GM21825 (cell line): ENCODE measurements at regions not wholly inside any gene's neighbourhood (a gene's known extent, or its start where the extent isn't known, plus 50 kb on each side); places are given as distances from the start of the nearest gene placed in this dataset.
"Not testable (repeated sequence)": the region's sequence is repeated elsewhere in the genome, so short reads cannot be mapped to it uniquely, and the experiment has no call there.

Source experiments
- ATAC-seq: cut with Tn5 transposase; IDR thresholded peaks from one replicate; pipeline ENCODE4 v1.9.1; 2021; ENCODE audit warnings: mild to moderate bottlenecking, moderate library complexity; ENCODE audit not compliant: unreplicated experiment

DNA sequence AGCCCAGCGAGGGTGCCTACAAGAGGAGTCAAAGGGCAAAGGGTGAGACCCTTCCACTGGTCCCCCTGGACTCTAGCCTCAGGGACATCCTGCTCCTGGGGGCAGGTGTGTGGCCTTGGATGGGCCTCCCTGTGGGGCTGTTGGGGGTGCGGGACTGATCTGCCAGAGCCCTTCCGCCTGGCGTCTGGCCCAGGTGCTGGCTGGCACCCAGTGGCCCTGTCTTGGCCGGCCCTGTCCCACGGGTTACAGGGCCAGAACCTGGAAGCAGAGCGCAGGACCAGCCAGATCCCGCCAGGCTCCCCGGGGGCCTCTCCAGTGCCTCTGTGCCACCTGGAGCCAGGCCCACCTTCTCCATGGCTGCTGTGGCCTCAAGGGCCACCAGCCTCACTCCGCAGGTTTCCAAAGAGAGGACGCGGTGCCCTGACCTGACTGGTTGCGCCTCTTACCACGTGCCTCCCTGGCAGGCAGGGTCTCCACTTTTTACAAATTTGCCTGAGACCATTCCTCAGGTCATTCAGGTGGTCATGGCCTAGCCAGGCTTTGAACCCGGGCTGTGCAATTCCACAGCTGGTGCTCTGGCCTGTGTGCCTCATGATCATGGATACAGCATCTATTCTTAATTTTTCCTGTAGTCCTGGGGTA lies 444.8 kb downstream of the SPATA31D1 start:
- not testable (repeated sequence) for ATAC-seq

DNA sequence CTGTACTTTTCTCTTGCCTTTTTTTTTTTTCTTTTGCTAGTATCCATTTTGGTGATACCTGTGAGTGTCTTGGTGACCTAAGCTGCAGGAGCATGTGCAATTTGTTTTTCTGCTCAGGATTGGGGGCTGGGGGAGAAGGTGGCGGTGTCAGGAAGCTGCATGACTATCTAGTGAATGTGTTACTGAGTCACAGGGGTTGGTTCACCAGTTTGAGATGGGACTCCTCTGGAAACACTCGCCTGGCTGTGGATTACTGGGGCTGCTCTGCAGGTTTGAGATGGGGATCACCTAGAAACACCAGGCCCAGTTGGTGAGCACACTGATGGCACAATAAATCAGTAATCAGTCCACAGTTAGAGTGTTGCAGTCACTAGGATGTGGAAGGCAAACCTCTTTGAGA lies 447.9 kb downstream of the SPATA31D1 start:
- ATAC-seq = no peak

DNA sequence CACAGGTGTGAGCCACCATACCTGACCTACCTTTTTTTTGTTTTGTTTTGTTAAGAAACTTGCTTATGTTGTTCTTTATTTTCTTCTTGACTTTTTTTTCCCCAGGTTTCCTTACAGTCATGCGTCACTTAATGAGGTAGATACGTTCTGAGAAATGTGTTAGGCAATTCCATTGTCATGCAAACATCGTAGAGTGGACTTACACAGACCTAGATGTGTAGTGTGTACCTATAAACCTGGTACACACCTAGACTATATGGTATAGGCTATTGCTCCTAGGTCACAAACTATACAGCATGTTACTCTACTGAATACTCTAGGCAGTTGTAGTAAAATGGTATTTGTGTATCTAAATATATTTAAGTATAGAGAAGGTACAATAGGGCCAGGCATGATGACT lies 448.6 kb downstream of the SPATA31D1 start:
- ATAC-seq = not testable (repeated sequence)

DNA sequence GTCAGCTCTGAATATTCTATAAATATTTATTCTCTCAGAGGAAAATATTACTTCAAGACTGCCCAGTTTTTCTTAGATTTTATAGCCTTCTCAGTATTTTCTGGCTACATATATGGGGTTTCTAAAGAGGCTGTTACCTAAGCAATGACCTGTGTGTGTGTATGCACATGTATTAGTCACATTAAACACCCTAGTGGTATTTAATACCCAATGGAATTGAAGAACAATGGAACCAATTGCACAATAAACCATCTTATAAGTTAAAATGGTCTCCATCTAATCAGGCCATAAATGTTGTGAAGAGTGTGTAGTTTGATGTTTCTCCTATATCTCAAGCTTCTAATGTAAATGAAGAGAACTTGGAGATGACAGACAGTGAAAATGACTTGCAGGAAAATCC lies 450.0 kb downstream of the SPATA31D1 start:
- no peak for ATAC-seq

DNA sequence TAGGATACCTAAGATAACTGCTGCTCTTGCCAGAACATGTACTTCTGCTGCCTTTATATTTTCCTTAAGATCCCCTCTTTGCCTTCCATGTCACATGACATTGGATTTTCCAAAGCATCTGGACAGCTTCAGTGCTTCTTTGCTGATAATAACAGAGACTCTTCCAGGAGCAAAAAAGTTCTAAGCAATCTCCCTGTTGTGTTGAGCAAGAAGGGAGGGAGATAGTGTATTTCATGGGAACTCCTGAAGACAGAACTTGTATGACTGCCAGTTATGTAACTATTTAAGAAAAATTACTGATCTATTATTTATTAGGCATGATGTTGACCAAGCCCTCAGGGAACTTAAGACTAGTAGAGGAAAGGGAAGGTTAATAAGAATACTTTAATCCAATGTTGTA lies 454.7 kb downstream of the SPATA31D1 start:
- no peak for ATAC-seq

DNA sequence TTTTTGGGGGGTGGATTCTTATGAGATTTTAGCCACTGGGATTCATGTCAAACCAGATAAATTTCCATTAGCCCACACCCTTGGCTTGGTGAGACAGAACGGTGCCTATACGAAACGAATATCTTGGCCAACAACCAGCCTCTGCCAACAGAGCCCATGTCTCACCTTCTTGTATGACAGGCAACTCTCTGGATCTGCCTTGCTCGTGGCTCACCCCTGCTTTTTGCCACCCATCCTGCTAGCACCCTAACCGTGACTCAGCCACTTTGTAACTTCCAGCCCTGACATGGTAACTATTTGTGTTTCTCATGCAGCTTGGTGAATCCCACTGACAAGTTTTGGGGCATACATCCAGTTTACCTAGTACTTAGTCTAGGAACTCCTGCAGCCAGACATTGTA lies 457.0 kb downstream of the SPATA31D1 start:
- ATAC-seq = no peak

DNA sequence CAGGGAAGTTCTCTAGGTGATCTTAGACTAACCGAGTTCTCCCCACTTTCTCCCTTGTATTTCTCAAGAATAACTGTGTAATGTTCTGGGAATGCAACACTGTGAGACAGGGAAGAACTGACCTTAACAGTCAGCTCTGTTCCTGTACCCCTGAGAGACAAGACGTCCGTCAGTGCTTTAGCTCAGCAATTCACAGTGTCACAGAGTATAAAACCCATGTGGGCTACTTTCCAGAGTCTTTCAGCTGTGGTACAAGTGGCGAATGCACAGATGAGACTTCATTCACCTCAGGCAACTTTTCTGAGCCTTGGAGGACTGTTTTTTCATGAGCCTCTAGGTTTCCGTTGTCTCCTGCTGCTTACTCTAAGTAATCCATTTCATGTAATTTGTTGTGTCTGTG lies 458.8 kb downstream of the SPATA31D1 start:
- ATAC-seq = no peak

DNA sequence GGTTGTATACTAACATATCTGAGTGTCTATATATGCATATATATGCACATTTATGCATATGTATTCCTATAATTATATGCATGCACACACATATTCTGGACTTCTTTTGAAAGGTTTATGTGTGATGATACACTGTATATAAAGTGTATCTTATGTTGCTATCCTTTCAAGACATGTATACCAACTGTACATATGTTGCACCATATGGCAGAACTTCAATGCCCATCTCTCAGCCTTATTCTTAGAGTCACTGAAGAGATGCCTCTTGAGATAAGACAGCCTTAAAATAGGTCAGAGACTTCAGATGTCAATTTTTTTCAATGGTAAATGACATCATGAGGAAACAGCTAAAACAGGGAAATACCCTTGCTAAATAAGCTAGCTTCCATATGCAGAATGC lies 461.4 kb downstream of the SPATA31D1 start:
- no peak for ATAC-seq

DNA sequence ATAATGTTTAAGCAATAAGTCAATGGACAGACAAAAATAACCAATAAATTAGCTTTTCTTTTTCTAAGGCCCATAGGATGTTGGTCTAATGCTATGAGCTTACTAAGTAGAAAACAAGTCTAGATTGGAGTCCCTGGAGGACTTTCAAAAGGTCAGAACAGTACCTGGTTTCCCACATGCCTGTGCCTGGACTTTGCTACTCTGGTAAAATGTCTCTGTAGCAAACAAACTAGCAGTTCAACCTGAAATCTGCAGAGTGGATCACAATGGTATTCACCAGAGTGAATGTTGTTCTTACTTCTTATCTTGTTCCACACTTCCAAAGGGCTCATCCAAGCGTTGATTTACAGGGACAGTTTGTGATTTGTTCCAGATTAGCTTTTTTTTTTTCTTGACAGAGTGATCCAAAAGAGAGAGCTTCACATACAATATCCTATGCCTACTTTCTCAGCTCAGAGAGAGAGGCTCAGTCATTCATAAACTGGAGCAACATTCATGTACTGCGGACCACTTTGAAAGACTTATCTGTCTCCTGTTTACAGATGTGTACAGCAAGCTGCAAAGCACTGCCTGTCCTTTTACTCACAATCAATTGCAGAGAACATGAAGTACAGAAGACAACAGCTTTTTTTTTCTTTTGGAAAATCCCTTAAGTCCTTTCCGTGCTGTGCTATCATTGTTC lies 466.1 kb downstream of the SPATA31D1 start:
- ATAC-seq = no peak

DNA sequence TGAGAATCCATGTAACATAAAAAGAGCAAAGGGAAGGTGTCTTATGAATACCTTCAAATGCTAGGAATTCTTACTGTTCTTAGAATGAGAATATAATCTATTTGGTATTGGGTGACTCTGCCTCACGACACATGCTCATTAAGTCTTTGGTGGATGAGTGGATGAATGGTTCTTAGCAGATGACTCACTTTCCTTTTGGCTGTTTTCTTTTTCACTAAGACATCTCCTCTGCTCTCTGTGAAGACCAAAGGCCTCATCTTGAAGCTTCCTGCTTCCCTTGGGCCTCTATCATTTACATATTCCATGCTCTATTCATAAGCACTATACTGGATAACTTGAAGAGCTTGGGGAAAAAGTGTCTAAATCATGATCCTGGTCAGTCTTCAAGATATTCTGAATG lies 468.1 kb downstream of the SPATA31D1 start:
- ATAC-seq = no peak

DNA sequence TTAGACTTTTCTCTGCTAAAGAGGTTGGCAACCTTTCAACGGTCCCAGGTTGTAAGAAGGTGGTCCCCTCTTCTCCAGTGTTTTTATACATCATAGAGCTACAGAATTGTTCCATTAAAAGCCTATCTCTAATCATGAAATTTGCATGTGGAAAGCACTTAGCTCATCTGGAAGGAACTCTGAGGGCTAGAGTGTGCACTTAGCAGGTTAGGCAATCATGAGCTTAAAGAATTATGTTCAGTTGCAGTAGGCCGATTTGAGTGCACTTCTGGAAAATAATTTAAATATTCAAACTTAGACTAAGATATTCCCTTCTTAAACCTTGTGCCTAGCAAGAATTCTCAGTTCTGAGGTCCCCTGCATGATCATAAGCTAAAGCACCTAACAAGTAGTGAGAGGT lies 468.7 kb downstream of the SPATA31D1 start:
- no peak for ATAC-seq

DNA sequence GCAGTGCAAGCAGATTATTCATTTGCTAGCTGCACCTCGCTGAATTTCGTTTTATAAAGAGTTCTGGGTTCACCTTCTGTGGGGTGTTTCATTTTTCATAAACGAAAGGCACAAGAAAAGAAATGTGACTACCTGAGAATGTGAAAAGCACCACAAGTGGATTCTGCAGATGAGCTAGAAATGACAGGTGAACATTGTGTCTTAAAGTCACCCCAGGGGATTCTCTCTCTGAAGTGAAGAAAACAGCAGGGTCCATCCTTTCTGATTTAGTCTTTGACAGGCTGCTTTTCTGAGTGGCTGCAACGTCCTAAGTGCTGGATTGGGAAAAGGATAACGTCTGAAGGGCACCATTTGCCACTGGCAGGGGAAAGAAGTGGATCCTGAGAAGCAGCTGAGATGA lies 469.3 kb downstream of the SPATA31D1 start:
- ATAC-seq = no peak

DNA sequence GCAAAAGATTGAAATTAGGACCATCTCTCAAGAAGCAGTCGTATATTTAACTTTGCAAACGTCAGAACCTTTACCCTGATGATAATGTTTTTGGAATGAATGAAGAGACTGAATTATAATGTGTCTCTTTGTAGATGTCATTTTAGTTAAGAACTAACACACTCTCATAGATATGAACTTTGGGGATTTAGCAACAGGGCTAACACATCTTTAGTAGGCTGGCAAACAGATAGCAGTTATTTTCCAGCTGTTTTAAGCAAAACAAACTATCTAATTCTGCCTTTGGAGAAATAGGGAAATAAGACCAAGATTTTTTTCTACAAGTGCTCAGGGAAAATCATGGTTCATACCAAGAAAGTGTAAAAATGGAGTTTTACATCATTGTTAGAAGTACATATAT lies 469.7 kb downstream of the SPATA31D1 start:
- ATAC-seq = no peak

DNA sequence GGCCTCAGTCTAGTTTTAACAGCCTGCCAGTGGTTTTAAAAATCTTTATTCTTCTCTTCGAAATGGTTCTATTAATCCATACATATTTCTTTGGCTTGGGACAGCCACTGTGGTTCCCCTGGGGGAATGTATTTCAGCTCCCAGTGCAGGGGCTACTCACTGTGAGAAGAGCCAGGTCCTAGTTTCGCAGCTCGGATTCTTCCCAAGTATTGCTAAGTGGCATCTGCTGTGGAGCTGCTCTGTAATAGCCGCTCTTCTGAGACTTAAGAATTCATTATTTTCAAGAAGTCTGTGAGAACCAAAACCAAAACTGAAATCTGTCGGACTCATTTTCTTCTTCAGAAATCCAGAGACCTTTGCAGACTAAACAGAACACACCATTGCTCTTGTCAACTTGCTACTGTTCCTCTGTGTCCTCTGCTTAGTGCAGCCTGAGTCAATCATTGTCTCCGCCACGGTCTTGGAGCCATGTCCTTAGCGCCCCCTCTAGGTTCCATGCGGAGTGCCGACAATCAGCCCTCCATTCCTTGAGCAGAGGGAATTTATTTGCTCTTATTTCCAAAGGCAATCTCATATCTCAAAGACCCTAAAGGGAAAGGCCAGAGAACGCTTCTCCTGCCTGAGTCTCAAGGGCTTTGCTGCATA lies 478.2 kb downstream of the SPATA31D1 start:
- ATAC-seq = no peak

DNA sequence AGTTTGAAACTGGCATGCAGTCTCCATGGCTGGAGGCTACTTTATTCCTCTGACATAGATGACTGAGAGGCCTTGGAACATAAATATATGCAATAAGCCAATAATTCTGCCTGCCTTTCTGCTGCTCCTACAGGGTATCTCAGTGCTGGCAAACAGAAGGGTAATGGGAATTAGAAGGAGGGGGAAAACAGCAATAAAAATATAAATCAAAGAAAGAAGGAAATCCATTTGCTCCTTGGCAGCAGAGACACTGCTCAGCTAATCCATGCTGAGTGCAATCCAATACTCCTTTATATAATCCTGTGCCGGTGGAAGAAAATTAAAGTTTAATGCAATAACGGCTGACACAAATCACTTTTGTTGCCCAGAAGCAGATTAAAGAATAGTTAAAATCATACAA lies 478.9 kb downstream of the SPATA31D1 start:
- ATAC-seq = no peak

DNA sequence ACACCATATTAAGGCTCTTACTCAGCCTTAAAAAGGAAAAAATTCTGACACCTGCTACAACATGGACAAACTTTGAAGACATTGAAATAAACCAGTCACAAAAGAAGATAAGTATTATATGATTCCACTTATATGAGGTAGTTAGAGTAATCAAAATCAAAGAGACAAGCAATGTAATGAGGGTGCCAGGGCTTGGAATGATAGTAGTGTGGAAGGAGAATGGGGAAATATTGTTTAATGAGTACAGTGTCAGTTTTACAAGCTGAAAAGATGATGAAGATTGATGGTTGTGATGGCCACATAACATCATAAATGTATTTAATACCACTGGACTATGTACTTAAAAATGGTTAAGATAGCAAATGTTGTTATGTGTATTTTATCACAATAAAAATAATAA lies 485.7 kb downstream of the SPATA31D1 start:
- ATAC-seq = no peak

DNA sequence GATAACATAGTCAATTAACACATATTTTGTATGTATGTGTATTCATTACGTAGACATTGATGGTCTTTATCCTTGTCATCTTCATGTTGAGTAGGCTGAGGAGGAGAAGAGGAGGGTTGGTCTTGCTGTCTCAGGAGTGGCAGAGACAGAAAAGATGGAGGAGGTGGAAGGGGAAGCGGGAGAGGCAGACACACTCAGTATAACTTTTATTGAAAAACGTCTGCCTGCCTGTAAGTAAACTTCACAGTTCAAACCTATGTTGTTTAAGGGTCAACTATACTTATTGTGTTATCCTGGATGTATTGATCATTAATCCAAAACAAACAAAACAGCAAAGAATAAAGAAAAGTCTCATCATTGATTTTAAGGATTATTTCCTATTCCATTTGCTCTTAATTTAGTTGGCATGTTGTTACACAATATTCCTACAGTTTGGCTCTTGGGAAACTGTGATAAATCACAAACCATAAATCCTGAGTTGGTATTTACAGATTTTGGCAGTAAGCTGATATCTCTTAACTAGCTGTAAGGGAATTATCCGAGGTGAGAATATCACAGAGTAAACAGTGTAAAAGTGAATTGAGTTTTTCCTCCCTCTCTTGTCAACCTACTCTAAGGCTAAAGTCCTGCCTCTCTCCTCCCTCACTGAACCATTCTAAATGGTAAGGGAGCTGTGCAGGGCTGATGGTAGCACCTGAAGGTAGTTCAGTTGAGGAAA lies 487.2 kb downstream of the SPATA31D1 start:
- ATAC-seq = no peak

DNA sequence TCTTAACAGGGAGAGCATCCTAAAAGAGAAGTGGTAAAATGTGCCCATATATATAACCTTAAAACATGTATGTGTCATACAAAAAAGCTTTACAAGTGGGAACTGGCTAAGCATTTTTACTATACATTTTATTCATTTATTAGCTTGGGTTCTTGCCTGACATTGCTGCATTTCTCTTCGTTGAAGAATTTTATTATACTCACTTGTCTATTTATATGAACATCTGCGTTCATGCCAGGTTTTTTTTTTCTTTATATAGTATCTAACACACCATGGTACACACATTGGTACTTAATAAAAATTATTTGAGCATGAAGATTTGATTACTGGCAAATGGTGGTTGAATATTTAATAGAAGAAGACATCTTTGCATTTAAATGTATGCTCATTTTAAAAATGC lies 492.3 kb downstream of the SPATA31D1 start:
- no peak for ATAC-seq

DNA sequence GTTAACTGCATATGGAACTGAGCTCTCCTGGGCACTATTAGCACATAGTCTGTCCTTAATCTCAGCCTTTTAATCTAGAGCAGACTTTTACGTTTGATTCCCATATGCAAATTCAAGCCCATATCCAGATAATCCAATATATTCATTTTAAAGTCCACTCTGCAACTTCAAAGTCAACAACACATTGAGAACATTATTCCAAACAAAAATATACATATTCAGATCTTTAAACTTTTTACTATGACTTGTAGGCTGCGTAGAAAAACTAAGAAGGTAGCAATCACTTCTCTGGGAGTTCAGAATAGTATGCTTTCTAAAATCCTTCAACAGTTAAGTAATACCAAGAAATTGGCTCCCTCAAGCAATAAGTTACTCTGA lies 499.4 kb downstream of the SPATA31D1 start:
- no peak for ATAC-seq

DNA sequence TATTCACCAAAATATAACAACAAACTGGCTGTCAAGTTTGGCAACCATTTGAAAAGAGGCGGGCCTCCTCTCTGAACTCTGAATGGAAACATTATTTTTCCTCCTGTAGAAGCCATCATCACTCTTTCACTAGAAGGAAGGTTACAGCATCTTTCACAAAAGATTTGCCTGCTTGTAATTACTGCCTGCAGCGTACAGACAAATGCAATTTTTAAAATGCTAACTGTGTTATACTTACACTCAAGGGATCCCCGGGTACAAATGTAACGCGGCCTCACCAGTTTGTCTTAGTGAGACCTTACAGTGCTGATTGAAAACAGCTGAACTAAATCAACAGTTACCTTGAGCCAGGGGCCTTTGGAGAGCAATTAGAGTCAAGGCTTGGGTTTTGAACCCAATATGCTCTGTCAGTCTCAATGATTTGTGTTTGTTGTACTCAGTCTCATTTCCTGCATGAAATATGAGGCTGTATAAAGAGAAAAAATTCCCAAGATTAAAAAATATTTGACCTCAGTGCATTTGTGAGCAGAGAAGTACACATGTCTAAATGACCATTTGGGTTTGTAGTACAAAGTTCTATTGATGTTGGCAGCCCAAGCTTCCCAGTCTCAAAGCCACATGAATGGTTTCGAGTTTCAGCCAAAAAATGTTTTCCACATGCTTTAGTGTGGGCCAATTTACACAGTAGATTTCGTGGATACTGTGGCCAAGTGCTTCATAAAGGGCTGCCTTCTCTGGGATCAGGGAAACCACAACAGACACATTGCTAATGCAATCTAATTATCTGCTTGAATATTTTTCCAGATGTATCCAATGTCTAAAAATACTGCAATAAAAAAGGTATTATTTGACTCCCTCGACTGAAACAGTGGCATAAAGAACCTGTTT lies 500.0 kb downstream of the SPATA31D1 start:
- no peak for ATAC-seq
